WTC11 (cell line): ENCODE measurements at regions not wholly inside any gene's neighbourhood (a gene's known extent, or its start where the extent isn't known, plus 50 kb on each side); places are given as distances from the start of the nearest gene placed in this dataset.

ENCODE experiments used
- ATAC-seq: fragments of 200-7000 bp; cut with Tn5 transposase; 2 replicates; pipeline ENCODE4 v1.10.0; 2021; ENCODE audit warnings: mild to moderate bottlenecking, moderate library complexity
- CTCF ChIA-PET: fragments of 300-600 bp; sonication (Branson Sonifier 250); formaldehyde crosslinking; loops from one replicate; lab custom pipeline; 2021; ENCODE audit warnings: antibody characterized with exemption; lab: Charles Lee
- POLR2A ChIA-PET: fragments of 350-600 bp; sonication (Branson Sonifier 250); formaldehyde crosslinking; loops from one replicate; lab custom pipeline; 2021; ENCODE audit warnings: antibody characterized with exemption; lab: Charles Lee
- DNase-seq: peaks from one replicate; pipeline ENCODE4 v3.0.0; 2021; ENCODE audit warnings: low spot score
- H3K27ac Mint-ChIP-seq: 2 replicates; pipeline ENCODE4 v1.8.0; 2021; ENCODE audit warnings: mixed read lengths
- H3K27me3 Mint-ChIP-seq: 2 replicates; pipeline ENCODE4 v1.8.0; 2021; ENCODE audit warnings: low read depth, mild to moderate bottlenecking, moderate library complexity, mixed read lengths
- H3K36me3 Mint-ChIP-seq: 2 replicates; pipeline ENCODE4 v1.8.0; 2021; ENCODE audit warnings: mixed read lengths
- H3K4me1 Mint-ChIP-seq: 2 replicates; pipeline ENCODE4 v1.8.0; 2022; ENCODE audit warnings: mixed read lengths
- H3K4me3 Mint-ChIP-seq: 2 replicates; pipeline ENCODE4 v1.8.0; 2021; ENCODE audit warnings: mild to moderate bottlenecking, moderate library complexity, mixed read lengths
- H3K9me3 Mint-ChIP-seq: 2 replicates; pipeline ENCODE4 v1.8.0; 2021; ENCODE audit warnings: mixed read lengths
- ATF3 ChIP-seq: sonication (generic); formaldehyde crosslinking; conservative IDR thresholded peaks from 2 replicates; pipeline ENCODE4 v1.8.1; 2022; ENCODE audit warnings: mild to moderate bottlenecking, missing genetic modification reagents
- CREM ChIP-seq: sonication (generic); formaldehyde crosslinking; IDR thresholded peaks from 2 replicates; pipeline ENCODE4 v1.8.1; 2022; ENCODE audit warnings: mild to moderate bottlenecking, missing genetic modification reagents, moderate library complexity
- FOXJ3 ChIP-seq: sonication (generic); formaldehyde crosslinking; IDR thresholded peaks from 2 replicates; pipeline ENCODE4 v1.9.0; 2021; ENCODE audit warnings: missing genetic modification reagents, mild to moderate bottlenecking, borderline replicate concordance
- HMGXB4 ChIP-seq: sonication (generic); formaldehyde crosslinking; IDR thresholded peaks from 2 replicates; pipeline ENCODE4 v1.8.1; 2023; ENCODE audit warnings: mild to moderate bottlenecking, moderate library complexity, missing genetic modification reagents
- JUN ChIP-seq: sonication (generic); formaldehyde crosslinking; IDR thresholded peaks from 2 replicates; pipeline ENCODE4 v1.8.0; 2023; ENCODE audit warnings: mild to moderate bottlenecking, missing genetic modification reagents
- NFE2L1 ChIP-seq: sonication (generic); formaldehyde crosslinking; IDR thresholded peaks from 2 replicates; pipeline ENCODE4 v1.8.1; 2023; ENCODE audit warnings: missing genetic modification reagents
- PRDM15 ChIP-seq: sonication (generic); formaldehyde crosslinking; IDR thresholded peaks from 2 replicates; pipeline ENCODE4 v1.8.0; 2022; ENCODE audit warnings: missing genetic modification reagents
- RORB ChIP-seq: fragments of 250-450 bp; sonication (Bioruptor Pico); IDR thresholded peaks from 2 replicates; pipeline ENCODE4 v1.9.0; 2021; ENCODE audit warnings: mild to moderate bottlenecking
- SOX15 ChIP-seq: fragments of 250-450 bp; sonication (Bioruptor Pico); IDR thresholded peaks from 2 replicates; pipeline ENCODE4 v1.9.0; 2021; ENCODE audit warnings: mild to moderate bottlenecking
- SP1 ChIP-seq: sonication (generic); formaldehyde crosslinking; conservative IDR thresholded peaks from 2 replicates; pipeline ENCODE4 v1.8.1; 2022; ENCODE audit warnings: missing genetic modification reagents
- TP53 ChIP-seq: sonication (generic); formaldehyde crosslinking; IDR thresholded peaks from 2 replicates; pipeline ENCODE4 v1.8.1; 2023; ENCODE audit warnings: mild to moderate bottlenecking, missing genetic modification reagents
- ZNF121 ChIP-seq: sonication (generic); formaldehyde crosslinking; IDR thresholded peaks from 2 replicates; pipeline ENCODE4 v1.8.0; 2023; ENCODE audit warnings: missing genetic modification reagents
- ZNF138 ChIP-seq: sonication (generic); formaldehyde crosslinking; conservative IDR thresholded peaks from 2 replicates; pipeline ENCODE4 v1.8.1; 2022; ENCODE audit warnings: mild to moderate bottlenecking, moderate library complexity, missing genetic modification reagents
- ZNF219 ChIP-seq: sonication (generic); formaldehyde crosslinking; IDR thresholded peaks from 2 replicates; pipeline ENCODE4 v1.8.0; 2023; ENCODE audit warnings: missing genetic modification reagents, mild to moderate bottlenecking, borderline replicate concordance
- ZNF263 ChIP-seq: sonication (generic); formaldehyde crosslinking; IDR thresholded peaks from 2 replicates; pipeline ENCODE4 v1.8.1; 2022; ENCODE audit warnings: low read depth, mild to moderate bottlenecking, moderate library complexity, missing genetic modification reagents
- ZNF423 ChIP-seq: fragments of 250-450 bp; sonication (Bioruptor Pico); IDR thresholded peaks from 2 replicates; pipeline ENCODE4 v2.1.2; 2022; ENCODE audit warnings: mild to moderate bottlenecking, moderate library complexity
- ZNF425 ChIP-seq: fragments of 250-450 bp; sonication (Bioruptor Pico); conservative IDR thresholded peaks from 2 replicates; pipeline ENCODE4 v1.9.0; 2021; ENCODE audit warnings: mild to moderate bottlenecking
- TF ChIP-seq, protein P1 (sequence below): fragments of 250-450 bp; sonication (Bioruptor Pico); IDR thresholded peaks from 2 replicates; pipeline ENCODE4 v1.9.0; 2021; ENCODE audit warnings: mild to moderate bottlenecking
- TF ChIP-seq, protein P2 (sequence below): sonication (generic); formaldehyde crosslinking; IDR thresholded peaks from 2 replicates; pipeline ENCODE4 v1.8.0; 2023; ENCODE audit warnings: mild to moderate bottlenecking, missing genetic modification reagents

GRCh38 chr11:92790366-92790765, 179.1 kb upstream of the MTNR1B start:
- H3K27me3 Mint-ChIP-seq = no peaks in the 10 kb centered on the region

More at GRCh38 chr11:92790366-92790765, 179.1 kb upstream of the MTNR1B start:
- no peak for DNase-seq
- H3K27ac Mint-ChIP-seq = no peak overlapping the region
- peaks cover 45% of the 10 kb centered on the region for H3K4me1 Mint-ChIP-seq
- no peak for ATAC-seq
- H3K36me3 Mint-ChIP-seq = peaks cover 22% of the 10 kb centered on the region
- ChIA-PET CTCF (no interaction called here), POLR2A (no interaction called here)
- TF ChIP-seq RORB (CRISPR knock-in tag) (no peak), SP1 (CRISPR knock-in tag) (no peak), ATF3 (CRISPR knock-in tag) (no peak), ZNF263 (CRISPR knock-in tag) (no peak), ZNF138 (CRISPR knock-in tag) (no peak), FOXJ3 (CRISPR knock-in tag) (no peak), CREM (CRISPR knock-in tag) (no peak), TP53 (CRISPR knock-in tag) (no peak), JUN (CRISPR knock-in tag) (no peak), ZNF121 (CRISPR knock-in tag) (no peak), SOX15 (CRISPR knock-in tag) (no peak), ZNF219 (CRISPR knock-in tag) (no peak), ZNF423 (no peak), PRDM15 (no peak), HMGXB4 (no peak), ZNF425 (CRISPR knock-in tag) (no peak), NFE2L1 (CRISPR knock-in tag) (no peak)
- TF ChIP-seq, protein P1, sequence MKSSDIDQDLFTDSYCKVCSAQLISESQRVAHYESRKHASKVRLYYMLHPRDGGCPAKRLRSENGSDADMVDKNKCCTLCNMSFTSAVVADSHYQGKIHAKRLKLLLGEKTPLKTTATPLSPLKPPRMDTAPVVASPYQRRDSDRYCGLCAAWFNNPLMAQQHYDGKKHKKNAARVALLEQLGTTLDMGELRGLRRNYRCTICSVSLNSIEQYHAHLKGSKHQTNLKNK = no peak
- TF ChIP-seq, protein P2, sequence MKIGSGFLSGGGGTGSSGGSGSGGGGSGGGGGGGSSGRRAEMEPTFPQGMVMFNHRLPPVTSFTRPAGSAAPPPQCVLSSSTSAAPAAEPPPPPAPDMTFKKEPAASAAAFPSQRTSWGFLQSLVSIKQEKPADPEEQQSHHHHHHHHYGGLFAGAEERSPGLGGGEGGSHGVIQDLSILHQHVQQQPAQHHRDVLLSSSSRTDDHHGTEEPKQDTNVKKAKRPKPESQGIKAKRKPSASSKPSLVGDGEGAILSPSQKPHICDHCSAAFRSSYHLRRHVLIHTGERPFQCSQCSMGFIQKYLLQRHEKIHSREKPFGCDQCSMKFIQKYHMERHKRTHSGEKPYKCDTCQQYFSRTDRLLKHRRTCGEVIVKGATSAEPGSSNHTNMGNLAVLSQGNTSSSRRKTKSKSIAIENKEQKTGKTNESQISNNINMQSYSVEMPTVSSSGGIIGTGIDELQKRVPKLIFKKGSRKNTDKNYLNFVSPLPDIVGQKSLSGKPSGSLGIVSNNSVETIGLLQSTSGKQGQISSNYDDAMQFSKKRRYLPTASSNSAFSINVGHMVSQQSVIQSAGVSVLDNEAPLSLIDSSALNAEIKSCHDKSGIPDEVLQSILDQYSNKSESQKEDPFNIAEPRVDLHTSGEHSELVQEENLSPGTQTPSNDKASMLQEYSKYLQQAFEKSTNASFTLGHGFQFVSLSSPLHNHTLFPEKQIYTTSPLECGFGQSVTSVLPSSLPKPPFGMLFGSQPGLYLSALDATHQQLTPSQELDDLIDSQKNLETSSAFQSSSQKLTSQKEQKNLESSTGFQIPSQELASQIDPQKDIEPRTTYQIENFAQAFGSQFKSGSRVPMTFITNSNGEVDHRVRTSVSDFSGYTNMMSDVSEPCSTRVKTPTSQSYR (CRISPR knock-in tag) = no peak
- H3K4me3 Mint-ChIP-seq = no peak overlapping the region
- peaks cover 5% of the 10 kb centered on the region; the same call in 1 of the 2 replicates for H3K9me3 Mint-ChIP-seq
